D721Med (cell line): ENCODE measurements at regions not wholly inside any gene's neighbourhood (a gene's known extent, or its start where the extent isn't known, plus 50 kb on each side); places are given as distances from the start of the nearest gene placed in this dataset.

Source experiments
- DNase-seq: peaks from one replicate; pipeline ENCODE4 v3.0.0; 2011; ENCODE audit warnings: low spot score; ENCODE audit not compliant: insufficient read length
- FAIRE-seq: peaks from 2 replicates; lab custom pipeline; 2011; peaks lifted over from hg19 to GRCh38; lab: Jason Lieb, UNC
- CTCF ChIP-seq: IDR thresholded peaks from 2 replicates; pipeline ENCODE4 v1.5.1; 2012; ENCODE audit warnings: mild to moderate bottlenecking, control low read depth; ENCODE audit not compliant: insufficient read depth; ENCODE audit errors: missing control alignments

GRCh38 chr13:53537586-53537985 lies 509.0 kb downstream of the OLFM4 start:
- no peak for TF ChIP-seq CTCF
- no peak for DNase-seq
- FAIRE-seq = no peak

- TF ChIP-seq CTCF = no peak
- no peak for FAIRE-seq
- DNase-seq = no peak
Measured at GRCh38 chr13:53545340-53545941, 516.8 kb downstream of the OLFM4 start.

GRCh38 chr13:53560556-53560955 lies 531.9 kb downstream of the OLFM4 start:
- no peak for FAIRE-seq
- DNase-seq = no peak
- TF ChIP-seq CTCF = no peak

- no peak for FAIRE-seq
- DNase-seq = no peak
- no peak for TF ChIP-seq CTCF
Measured at GRCh38 chr13:53562419-53562818, 533.8 kb downstream of the OLFM4 start.

GRCh38 chr13:53568491-53568890 lies 539.9 kb downstream of the OLFM4 start:
- DNase-seq = no peak
- FAIRE-seq = no peak
- no peak for TF ChIP-seq CTCF

- FAIRE-seq (no peak), DNase-seq (no peak)
- no peak for TF ChIP-seq CTCF
Measured at GRCh38 chr13:53569453-53569852, 540.8 kb downstream of the OLFM4 start.

- DNase-seq (no peak), FAIRE-seq (no peak)
- TF ChIP-seq CTCF = no peak
Measured at GRCh38 chr13:53601113-53601512, 572.5 kb downstream of the OLFM4 start.
